ENCODE measurements at regions not wholly inside any gene's neighbourhood (a gene's known extent, or its start where the extent isn't known, plus 50 kb on each side); places are given as distances from the start of the nearest gene placed in this dataset.

GRCh38 chr7:157073949-157074624, 63.6 kb upstream of the MNX1 start:
- Histone ChIP-seq H3K27ac (ENCODE audit: low read depth, low read length) (no peak overlapping the region), H3K4me1 (ENCODE audit: insufficient read depth, low read length) (no peaks in the 10 kb centered on the region), H2AFZ (ENCODE audit: low read length) (no peak overlapping the region), H4K20me1 (ENCODE audit: insufficient read depth, low read length) (no peaks in the 10 kb centered on the region), H3K27me3 (ENCODE audit: insufficient read depth, low read length) (peaks cover 44% of the 10 kb centered on the region), H3K36me3 (ENCODE audit: insufficient read depth, low read length) (no peaks in the 10 kb centered on the region), H3K9me3 (ENCODE audit: low read depth, low read length) (no peaks in the 10 kb centered on the region), H3K4me3 (ENCODE audit: insufficient read depth, low read length) (no peak overlapping the region), H3K79me2 (ENCODE audit: insufficient read depth, low read length) (no peaks in the 10 kb centered on the region), H3K4me2 (ENCODE audit: insufficient read depth, low read length) (no peak overlapping the region)
- DNase-seq (ENCODE audit: insufficient read length, low spot score, missing footprints) = no peak
- TF ChIP-seq CTCF (IDR thresholded peaks at IDR 0.05; ENCODE audit: extremely low read depth, low read depth, low read length) = no peak

- Histone ChIP-seq H3K36me3 (ENCODE audit: insufficient read depth, low read length) (no peaks in the 10 kb centered on the region), H3K27me3 (ENCODE audit: insufficient read depth, low read length) (peaks cover 42% of the 10 kb centered on the region), H3K9me3 (ENCODE audit: low read depth, low read length) (no peaks in the 10 kb centered on the region), H3K4me2 (ENCODE audit: insufficient read depth, low read length) (no peak overlapping the region), H2AFZ (ENCODE audit: low read length) (no peak overlapping the region), H3K79me2 (ENCODE audit: insufficient read depth, low read length) (no peaks in the 10 kb centered on the region), H4K20me1 (ENCODE audit: insufficient read depth, low read length) (no peaks in the 10 kb centered on the region), H3K4me1 (ENCODE audit: insufficient read depth, low read length) (no peaks in the 10 kb centered on the region), H3K27ac (ENCODE audit: low read depth, low read length) (no peak overlapping the region), H3K4me3 (ENCODE audit: insufficient read depth, low read length) (no peak overlapping the region)
- DNase-seq (ENCODE audit: insufficient read length, low spot score, missing footprints) = no peak
- TF ChIP-seq CTCF (IDR thresholded peaks at IDR 0.05; ENCODE audit: extremely low read depth, low read depth, low read length) = no peak
Measured at GRCh38 chr7:157076466-157076865, 62.3 kb upstream of the UBE3C start.

- Histone ChIP-seq H3K4me1 (ENCODE audit: insufficient read depth, low read length) (no peaks in the 10 kb centered on the region), H3K27me3 (ENCODE audit: insufficient read depth, low read length) (peaks cover 39% of the 10 kb centered on the region), H3K27ac (ENCODE audit: low read depth, low read length) (no peak overlapping the region), H3K79me2 (ENCODE audit: insufficient read depth, low read length) (no peaks in the 10 kb centered on the region), H3K4me3 (ENCODE audit: insufficient read depth, low read length) (no peak overlapping the region), H2AFZ (ENCODE audit: low read length) (no peak overlapping the region), H3K4me2 (ENCODE audit: insufficient read depth, low read length) (no peak overlapping the region), H4K20me1 (ENCODE audit: insufficient read depth, low read length) (no peaks in the 10 kb centered on the region), H3K36me3 (ENCODE audit: insufficient read depth, low read length) (no peaks in the 10 kb centered on the region), H3K9me3 (ENCODE audit: low read depth, low read length) (no peaks in the 10 kb centered on the region)
- TF ChIP-seq CTCF (IDR thresholded peaks at IDR 0.05; ENCODE audit: extremely low read depth, low read depth, low read length) = no peak
- DNase-seq (ENCODE audit: insufficient read length, low spot score, missing footprints) = no peak
Measured at GRCh38 chr7:157077021-157077420, 61.7 kb upstream of the UBE3C start.

GRCh38 chr7:157077986-157078644, 60.6 kb upstream of the UBE3C start:
- no peak for DNase-seq (ENCODE audit: insufficient read length, low spot score, missing footprints)
- H4K20me1 ChIP-seq (ENCODE audit: insufficient read depth, low read length) = no peaks in the 10 kb centered on the region
- H3K79me2 ChIP-seq (ENCODE audit: insufficient read depth, low read length) = no peaks in the 10 kb centered on the region
- H2AFZ ChIP-seq (ENCODE audit: low read length) = peak overlapping the region; percentile 71
- H3K4me1 ChIP-seq (ENCODE audit: insufficient read depth, low read length) = no peaks in the 10 kb centered on the region
- H3K36me3 ChIP-seq (ENCODE audit: insufficient read depth, low read length) = no peaks in the 10 kb centered on the region
- no peak overlapping the region for H3K27ac ChIP-seq (ENCODE audit: low read depth, low read length)
- no peaks in the 10 kb centered on the region for H3K9me3 ChIP-seq (ENCODE audit: low read depth, low read length)
- H3K27me3 ChIP-seq (ENCODE audit: insufficient read depth, low read length) = peaks cover 39% of the 10 kb centered on the region
- H3K4me2 ChIP-seq (ENCODE audit: insufficient read depth, low read length) = peak overlapping the region; percentile 69
- TF ChIP-seq CTCF (IDR thresholded peaks at IDR 0.05; ENCODE audit: extremely low read depth, low read depth, low read length) = no peak
- peak overlapping the region; percentile 43 for H3K4me3 ChIP-seq (ENCODE audit: insufficient read depth, low read length)

Data from osteoblast (primary cell).